HG02759 (cell line): ENCODE measurements at regions not wholly inside any gene's neighbourhood (a gene's known extent, or its start where the extent isn't known, plus 50 kb on each side); places are given as distances from the start of the nearest gene placed in this dataset.

ENCODE experiments used
- ATAC-seq: cut with Tn5 transposase; IDR thresholded peaks from one replicate; pipeline ENCODE4 v1.9.1; 2021; ENCODE audit warnings: mild to moderate bottlenecking, moderate library complexity; ENCODE audit not compliant: unreplicated experiment

DNA sequence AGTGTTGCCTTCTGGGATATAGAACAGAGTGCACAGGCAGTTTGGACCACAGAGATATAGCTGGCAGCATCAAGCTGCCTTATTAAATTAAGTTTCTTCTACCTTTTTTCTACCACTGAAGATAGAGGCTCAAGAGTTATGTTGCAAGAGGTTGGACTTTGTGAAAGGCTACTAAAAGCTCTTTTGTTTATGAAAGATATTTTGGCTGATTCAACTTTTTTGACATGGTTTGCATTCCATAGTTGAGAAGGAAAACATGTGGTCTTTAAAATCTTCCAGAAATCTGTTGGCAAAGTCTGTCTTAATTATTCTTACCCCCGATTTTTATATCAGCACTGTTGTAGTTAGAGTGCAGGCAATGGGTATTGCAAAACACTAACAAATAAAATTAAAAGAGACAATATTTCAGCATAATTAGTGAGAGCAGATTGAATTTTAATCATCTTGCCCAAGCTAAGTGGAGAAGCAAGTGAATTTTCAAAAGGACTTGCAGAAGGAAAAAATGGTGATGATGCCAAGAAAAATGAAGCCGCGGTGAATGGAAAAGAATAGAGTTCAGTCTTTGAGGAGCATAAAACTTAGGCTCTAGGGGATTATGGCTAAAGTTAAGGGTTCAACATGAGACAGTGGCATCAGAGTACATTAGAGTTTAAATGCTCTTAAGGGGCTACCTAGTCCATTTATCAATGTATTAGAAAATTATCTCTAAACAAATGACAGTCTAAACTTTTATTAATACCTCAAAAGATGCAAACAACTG, 450.9 kb upstream of the CNTNAP2 start:
- ATAC-seq: no peak

DNA sequence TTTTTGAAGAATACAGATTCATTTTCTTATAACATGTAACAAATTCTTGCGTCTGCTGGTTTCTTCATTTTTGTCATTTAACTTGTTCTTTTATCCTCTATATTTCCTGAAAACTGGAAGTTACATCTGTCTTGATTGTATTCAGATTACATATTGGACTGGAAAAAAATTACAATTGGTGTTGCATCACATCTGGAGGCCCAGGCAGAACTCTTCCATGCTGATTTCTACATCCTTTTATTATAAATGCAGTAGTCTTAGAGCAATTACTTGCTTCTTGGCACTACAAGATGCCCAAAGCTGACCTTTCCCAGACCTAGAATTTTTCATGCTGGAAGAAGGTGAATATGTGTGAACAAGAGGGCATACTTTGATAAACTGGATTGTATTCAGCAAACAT, 460.9 kb upstream of the CNTNAP2 start:
- no peak for ATAC-seq

- no peak for ATAC-seq
Observed at GRCh38 chr7:145645135-145645515, 471.5 kb upstream of the CNTNAP2 start.

- ATAC-seq: no peak
Observed at GRCh38 chr7:145644426-145645134, 472.0 kb upstream of the CNTNAP2 start.

DNA sequence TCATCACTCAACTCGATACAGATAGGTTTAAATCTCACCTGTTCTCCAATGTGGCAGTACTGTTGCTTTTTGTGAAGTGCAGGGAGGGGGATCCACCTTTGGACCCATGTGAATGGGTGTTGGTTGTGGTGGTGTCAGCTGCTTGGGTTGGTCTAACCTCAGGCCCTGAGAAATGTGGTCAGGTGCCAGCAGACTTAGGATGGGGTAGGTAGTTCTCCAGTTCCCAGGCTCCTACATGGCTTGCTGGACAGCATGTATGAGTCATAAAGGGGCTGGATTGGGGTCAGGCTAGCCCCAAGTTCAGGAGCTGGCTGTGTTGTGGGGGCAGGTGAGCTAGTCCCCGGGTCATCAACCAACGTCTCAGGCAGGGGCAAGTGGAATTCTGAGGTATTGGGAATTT, 472.6 kb upstream of the CNTNAP2 start:
- ATAC-seq: no peak

- ATAC-seq: no peak
Observed at GRCh38 chr7:145633513-145633912, 483.1 kb upstream of the CNTNAP2 start.

DNA sequence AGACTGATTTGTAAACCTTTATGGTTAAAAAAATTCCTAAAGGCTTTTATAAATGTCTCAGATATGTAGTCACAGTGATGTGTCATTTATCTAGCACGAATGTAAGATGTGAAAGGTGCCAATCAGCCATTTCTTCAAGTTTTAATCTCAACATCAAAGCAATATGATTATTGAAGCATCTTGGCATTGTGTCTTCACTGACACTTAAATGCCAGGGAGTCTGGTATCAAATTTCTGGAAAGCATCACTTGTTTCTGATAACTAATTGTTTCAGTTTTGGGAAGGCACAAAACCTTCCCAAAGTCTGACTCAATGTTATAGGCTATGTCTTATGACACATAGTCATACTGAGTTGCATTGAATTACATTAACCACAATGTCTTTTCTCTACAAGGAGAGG, 492.0 kb upstream of the CNTNAP2 start:
- no peak for ATAC-seq

- no peak for ATAC-seq
Observed at GRCh38 chr7:145605963-145606362, 510.6 kb upstream of the CNTNAP2 start.

DNA sequence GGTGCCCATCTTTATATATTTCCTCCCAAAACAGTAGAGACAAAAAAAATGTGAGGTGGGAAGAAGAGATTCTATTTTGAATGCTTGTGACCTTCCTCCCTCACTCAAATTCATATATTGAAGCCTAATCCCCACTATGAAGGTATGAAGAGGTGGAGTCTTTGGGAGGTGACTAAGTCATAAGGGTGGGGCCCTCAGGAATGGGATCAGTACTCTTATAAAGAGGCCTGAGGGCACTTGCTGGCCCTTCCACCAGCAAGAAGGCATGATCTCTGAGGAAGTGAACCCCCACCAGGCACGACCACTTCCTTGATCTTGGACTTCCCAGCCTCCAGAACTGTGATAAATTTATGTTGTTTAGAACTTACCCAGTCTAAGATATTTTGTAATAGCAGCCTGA, 517.2 kb upstream of the CNTNAP2 start:
- ATAC-seq: no peak

DNA sequence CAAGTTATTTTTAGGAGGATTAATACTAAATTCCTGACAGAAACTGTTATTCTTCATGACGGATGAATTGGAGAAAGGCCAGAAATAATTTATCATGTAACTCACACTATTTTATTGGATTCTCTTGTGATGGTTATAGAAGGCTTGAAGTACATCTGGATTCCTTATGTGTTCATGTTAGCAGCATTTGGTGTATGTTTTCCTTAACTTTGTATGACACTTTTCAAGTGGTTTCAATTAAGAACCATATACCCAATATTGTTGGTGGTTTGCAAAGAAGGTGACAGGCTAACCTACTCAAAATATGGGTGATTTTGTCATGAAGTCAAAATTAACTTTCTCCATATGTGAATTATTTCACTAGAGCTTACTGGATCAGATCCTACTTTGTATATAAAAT, 532.2 kb upstream of the CNTNAP2 start:
- ATAC-seq: no peak

DNA sequence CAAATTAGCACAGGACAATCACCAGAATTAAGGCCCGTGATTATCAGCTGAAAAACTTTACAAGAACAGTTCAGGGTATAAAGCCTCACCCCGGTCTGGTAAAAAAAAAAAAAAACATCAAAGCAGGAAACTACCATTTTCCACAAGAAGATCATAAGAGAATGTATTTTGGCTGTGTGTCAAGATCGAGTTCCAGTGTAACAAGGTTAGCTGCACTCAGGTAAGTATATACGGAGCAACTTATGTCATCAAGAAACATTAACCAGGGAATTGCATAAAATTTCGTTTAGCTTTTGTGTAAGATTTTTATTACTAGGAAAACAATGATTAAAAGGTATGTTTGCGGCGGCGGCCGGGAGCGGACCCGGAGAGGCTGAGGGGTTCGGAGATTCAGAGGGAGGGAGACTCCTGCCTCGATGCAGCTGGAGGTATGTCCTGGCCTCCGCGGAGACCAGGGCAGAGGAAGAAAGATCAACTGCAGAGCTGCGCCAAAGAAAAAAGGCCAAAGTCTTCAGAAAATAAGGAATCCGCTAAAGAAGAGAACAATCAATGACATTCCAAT, 533.8 kb upstream of the CNTNAP2 start:
- no peak for ATAC-seq

DNA sequence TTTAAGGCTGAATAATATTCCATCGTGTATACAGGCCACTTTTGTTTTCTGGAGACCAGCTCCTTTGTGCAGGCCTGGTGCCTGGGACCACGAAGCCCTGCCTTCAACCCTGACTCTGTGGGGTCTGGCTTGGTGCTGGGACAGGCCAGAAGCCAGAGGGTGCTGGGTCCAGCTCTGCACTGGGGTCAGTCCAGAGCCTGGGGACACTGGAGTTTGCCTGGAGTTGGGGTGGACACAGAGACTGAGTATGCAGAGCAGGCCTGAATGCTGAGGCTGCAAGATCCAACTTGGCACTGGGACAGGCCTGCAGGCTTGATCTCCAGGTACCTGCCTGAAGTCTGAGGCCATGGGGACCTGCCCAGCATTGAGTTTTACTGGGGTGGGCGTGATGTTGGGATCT, 558.8 kb upstream of the CNTNAP2 start:
- ATAC-seq: no peak

- no peak for ATAC-seq
Observed at GRCh38 chr7:145543242-145543641, 573.4 kb upstream of the CNTNAP2 start.

DNA sequence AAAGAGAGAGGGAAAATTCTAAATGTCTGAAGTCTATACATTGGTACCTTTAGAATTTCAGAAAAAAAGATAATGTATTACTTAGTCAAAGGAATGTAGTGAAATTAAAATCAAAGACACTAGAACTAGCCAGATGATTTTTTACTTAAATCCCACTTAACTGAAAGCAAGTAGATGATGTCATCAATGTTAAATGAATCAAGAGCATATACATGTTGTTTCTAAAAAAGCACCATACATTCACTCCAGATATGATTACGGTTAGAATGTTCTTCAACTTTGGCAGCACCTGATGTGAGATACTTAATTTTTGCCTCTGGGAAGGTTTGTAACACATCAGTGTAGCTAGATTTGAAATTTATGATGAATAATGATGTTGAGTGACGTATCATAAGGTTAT, 576.7 kb upstream of the CNTNAP2 start:
- no peak for ATAC-seq

GRCh38 chr7:145534301-145534700, 582.3 kb upstream of the CNTNAP2 start:
- no peak for ATAC-seq

- no peak for ATAC-seq
Observed at GRCh38 chr7:145520284-145520683, 596.3 kb upstream of the CNTNAP2 start.

- ATAC-seq: no peak
Observed at GRCh38 chr7:145511004-145511403, 605.6 kb upstream of the CNTNAP2 start.

DNA sequence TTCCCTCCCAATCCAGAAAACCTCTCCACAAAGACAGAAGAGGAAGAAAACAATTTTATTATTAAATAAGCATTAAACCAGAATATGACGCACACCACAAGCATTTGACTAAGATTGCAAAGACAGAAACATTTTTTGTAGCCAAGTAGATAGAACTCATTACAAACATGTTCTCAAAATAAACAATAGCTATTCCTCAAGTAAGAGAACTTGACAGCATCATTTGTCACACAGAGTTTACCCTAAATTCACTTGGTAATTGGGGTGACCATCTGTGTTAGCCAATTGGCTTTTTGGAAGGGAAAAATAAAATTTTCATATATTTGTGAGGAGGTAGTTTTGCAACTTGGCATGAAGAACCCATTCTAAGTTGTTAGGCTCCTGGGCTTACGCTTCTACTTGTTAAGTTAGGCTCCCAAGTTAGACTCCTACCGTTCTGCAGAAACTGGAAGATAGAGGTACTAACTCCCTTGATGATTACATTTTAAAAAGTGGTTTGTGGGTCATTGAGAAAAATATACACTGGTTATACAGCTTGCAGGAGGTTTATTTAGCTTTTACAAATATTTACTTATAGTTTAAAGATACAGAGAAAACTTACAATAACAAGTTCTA, 618.6 kb upstream of the CNTNAP2 start:
- ATAC-seq: no peak

DNA sequence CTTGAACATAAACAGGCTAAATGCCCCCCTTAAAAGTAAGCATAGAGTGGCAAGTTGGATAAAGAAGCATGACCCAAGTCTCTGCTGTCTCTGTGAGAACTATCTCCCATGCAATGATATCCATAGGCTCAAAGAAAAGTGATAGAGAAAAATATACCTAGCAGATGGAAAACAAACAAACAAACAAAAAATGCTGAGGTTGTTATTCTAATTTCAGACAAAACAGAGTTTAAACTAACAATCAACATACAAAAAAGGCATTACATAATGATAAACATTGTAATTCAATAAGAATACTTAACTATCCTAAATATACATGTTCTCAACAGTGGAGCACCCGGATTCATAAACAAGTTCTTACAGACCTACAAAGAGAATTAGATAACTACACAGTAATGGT, 626.2 kb upstream of the CNTNAP2 start:
- no peak for ATAC-seq

- no peak for ATAC-seq
Observed at GRCh38 chr7:145489609-145490008, 627.0 kb upstream of the CNTNAP2 start.

GRCh38 chr7:145488816-145489215, 627.8 kb upstream of the CNTNAP2 start:
- no peak for ATAC-seq

GRCh38 chr7:145481985-145482384, 634.6 kb upstream of the CNTNAP2 start:
- no peak for ATAC-seq
